DND-41 (cell line): ENCODE measurements at regions not wholly inside any gene's neighbourhood (a gene's known extent, or its start where the extent isn't known, plus 50 kb on each side); places are given as distances from the start of the nearest gene placed in this dataset.

Experiments used
- EZH2 ChIP-seq: IDR thresholded peaks from 3 replicates; pipeline ENCODE4 v1.6.1; 2012; ENCODE audit warnings: borderline replicate concordance, low read depth, mild to moderate bottlenecking, moderate library complexity, low read length, inconsistent platforms; ENCODE audit not compliant: severe bottlenecking
- TF ChIP-seq, protein P1 (sequence below): IDR thresholded peaks from 2 replicates; pipeline ENCODE4 v1.5.1; 2012; ENCODE audit warnings: borderline replicate concordance, low read length, moderate library complexity, mild to moderate bottlenecking; ENCODE audit not compliant: poor library complexity, severe bottlenecking; ENCODE audit errors: extremely low read depth

GRCh38 chr3:31041161-31041978, 146.9 kb upstream of the GADL1 start:
- TF ChIP-seq, protein P1, sequence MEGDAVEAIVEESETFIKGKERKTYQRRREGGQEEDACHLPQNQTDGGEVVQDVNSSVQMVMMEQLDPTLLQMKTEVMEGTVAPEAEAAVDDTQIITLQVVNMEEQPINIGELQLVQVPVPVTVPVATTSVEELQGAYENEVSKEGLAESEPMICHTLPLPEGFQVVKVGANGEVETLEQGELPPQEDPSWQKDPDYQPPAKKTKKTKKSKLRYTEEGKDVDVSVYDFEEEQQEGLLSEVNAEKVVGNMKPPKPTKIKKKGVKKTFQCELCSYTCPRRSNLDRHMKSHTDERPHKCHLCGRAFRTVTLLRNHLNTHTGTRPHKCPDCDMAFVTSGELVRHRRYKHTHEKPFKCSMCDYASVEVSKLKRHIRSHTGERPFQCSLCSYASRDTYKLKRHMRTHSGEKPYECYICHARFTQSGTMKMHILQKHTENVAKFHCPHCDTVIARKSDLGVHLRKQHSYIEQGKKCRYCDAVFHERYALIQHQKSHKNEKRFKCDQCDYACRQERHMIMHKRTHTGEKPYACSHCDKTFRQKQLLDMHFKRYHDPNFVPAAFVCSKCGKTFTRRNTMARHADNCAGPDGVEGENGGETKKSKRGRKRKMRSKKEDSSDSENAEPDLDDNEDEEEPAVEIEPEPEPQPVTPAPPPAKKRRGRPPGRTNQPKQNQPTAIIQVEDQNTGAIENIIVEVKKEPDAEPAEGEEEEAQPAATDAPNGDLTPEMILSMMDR, result no peak
- no peak for TF ChIP-seq EZH2
